GM12872 (cell line): ENCODE measurements at regions not wholly inside any gene's neighbourhood (a gene's known extent, or its start where the extent isn't known, plus 50 kb on each side); places are given as distances from the start of the nearest gene placed in this dataset.

Experiments
- CTCF ChIP-seq: IDR thresholded peaks from 3 replicates; pipeline ENCODE4 v1.5.1; 2011; ENCODE audit warnings: low read depth, mild to moderate bottlenecking, low read length, moderate library complexity; ENCODE audit not compliant: insufficient read depth

GRCh38 chr7:156533964-156534363 is 106.6 kb upstream of the RNF32 start:
- no peak for TF ChIP-seq CTCF

- no peak for TF ChIP-seq CTCF
Measured at GRCh38 chr7:156533420-156533819, 107.2 kb upstream of the RNF32 start.

- no peak for TF ChIP-seq CTCF
Measured at GRCh38 chr7:156532016-156532602, 108.5 kb upstream of the RNF32 start.

GRCh38 chr7:156529956-156530355 is 110.6 kb upstream of the RNF32 start:
- TF ChIP-seq CTCF = no peak

GRCh38 chr7:156527458-156527890 is 113.1 kb upstream of the RNF32 start:
- no peak for TF ChIP-seq CTCF

- TF ChIP-seq CTCF = no peak
Measured at GRCh38 chr7:156524818-156525597, 115.6 kb upstream of the RNF32 start.

GRCh38 chr7:156523447-156524048 is 117.0 kb upstream of the RNF32 start:
- TF ChIP-seq CTCF = no peak
